Body of pancreas (tissue), 4 donors: ENCODE measurements at regions not wholly inside any gene's neighbourhood (a gene's known extent, or its start where the extent isn't known, plus 50 kb on each side); places are given as distances from the start of the nearest gene placed in this dataset.
"Not testable (repeated sequence)": the region's sequence is repeated elsewhere in the genome, so short reads cannot be mapped to it uniquely, and the experiment has no call there.

Experiments used
- CTCF ChIP-seq, 7 experiments: fragments of 450-650 bp in 4 of 7; fragments of 200-600 bp in 3 of 7; sonication (generic) in 3 of 7; IDR thresholded peaks; one replicate each; pipeline ENCODE4 v1.5.1; 2016 to 2019; ENCODE audit warnings: antibody characterized with exemption in 7 of 7
- POLR2A ChIP-seq, 3 donors: fragments of 450-650 bp; IDR thresholded peaks; one replicate each; pipeline ENCODE4 v1.6.1; 2016; ENCODE audit warnings: antibody characterized with exemption in 3 of 3, mild to moderate bottlenecking in 2 of 3

- TF ChIP-seq CTCF (IDR thresholded peaks at IDR 0.05) = peak; percentile 92 to 99 (median 97)
- not testable (repeated sequence) for TF ChIP-seq POLR2A (IDR thresholded peaks at IDR 0.05)
Measured at GRCh38 chr22:25462474-25463346, 101.8 kb upstream of the GRK3 start.
